GM10266 (cell line): ENCODE measurements at regions not wholly inside any gene's neighbourhood (a gene's known extent, or its start where the extent isn't known, plus 50 kb on each side); places are given as distances from the start of the nearest gene placed in this dataset.

Experiments used
- DNase-seq: peaks from one replicate; pipeline ENCODE4 v3.0.0; 2012; ENCODE audit errors: extremely low spot score
- CTCF ChIP-seq: IDR thresholded peaks from 2 replicates; pipeline ENCODE4 v1.5.1; 2012; ENCODE audit warnings: mild to moderate bottlenecking, low read depth; ENCODE audit not compliant: control insufficient read depth, insufficient read depth; ENCODE audit errors: missing control alignments

- no peak for TF ChIP-seq CTCF
- DNase-seq: no peak
These were observed 372.0 kb downstream of the RPS6KC1 start for GRCh38 chr1:213423041-213423440.

- TF ChIP-seq CTCF: no peak
- DNase-seq: no peak
These were observed 372.6 kb downstream of the RPS6KC1 start for GRCh38 chr1:213423605-213424004.

GRCh38 chr1:213425376-213426030 is 374.5 kb downstream of the RPS6KC1 start:
- TF ChIP-seq CTCF: no peak
- no peak for DNase-seq

- no peak for DNase-seq
- no peak for TF ChIP-seq CTCF
These were observed 378.6 kb downstream of the RPS6KC1 start for GRCh38 chr1:213429642-213430041.

GRCh38 chr1:213435715-213436114 is 384.7 kb downstream of the RPS6KC1 start:
- no peak for DNase-seq
- TF ChIP-seq CTCF: no peak

- TF ChIP-seq CTCF: no peak
These were observed 387.3 kb downstream of the RPS6KC1 start for GRCh38 chr1:213438339-213438738.

GRCh38 chr1:213439703-213440102 is 388.7 kb downstream of the RPS6KC1 start:
- no peak for TF ChIP-seq CTCF
- DNase-seq: no peak

More at GRCh38 chr1:213438339-213438738, 387.3 kb downstream of the RPS6KC1 start:
- DNase-seq: no peak
